D721Med (cell line): ENCODE measurements at regions not wholly inside any gene's neighbourhood (a gene's known extent, or its start where the extent isn't known, plus 50 kb on each side); places are given as distances from the start of the nearest gene placed in this dataset.

ENCODE experiments used
- DNase-seq: peaks from one replicate; pipeline ENCODE4 v3.0.0; 2011; ENCODE audit warnings: low spot score; ENCODE audit not compliant: insufficient read length
- FAIRE-seq: peaks from 2 replicates; lab custom pipeline; 2011; peaks lifted over from hg19 to GRCh38; lab: Jason Lieb, UNC
- TF ChIP-seq, protein P1 (sequence below): IDR thresholded peaks from 2 replicates; pipeline ENCODE4 v1.5.1; 2012; ENCODE audit warnings: mild to moderate bottlenecking, control low read depth; ENCODE audit not compliant: insufficient read depth; ENCODE audit errors: missing control alignments

- DNase-seq (no peak), FAIRE-seq (no peak)
- TF ChIP-seq, protein P1, sequence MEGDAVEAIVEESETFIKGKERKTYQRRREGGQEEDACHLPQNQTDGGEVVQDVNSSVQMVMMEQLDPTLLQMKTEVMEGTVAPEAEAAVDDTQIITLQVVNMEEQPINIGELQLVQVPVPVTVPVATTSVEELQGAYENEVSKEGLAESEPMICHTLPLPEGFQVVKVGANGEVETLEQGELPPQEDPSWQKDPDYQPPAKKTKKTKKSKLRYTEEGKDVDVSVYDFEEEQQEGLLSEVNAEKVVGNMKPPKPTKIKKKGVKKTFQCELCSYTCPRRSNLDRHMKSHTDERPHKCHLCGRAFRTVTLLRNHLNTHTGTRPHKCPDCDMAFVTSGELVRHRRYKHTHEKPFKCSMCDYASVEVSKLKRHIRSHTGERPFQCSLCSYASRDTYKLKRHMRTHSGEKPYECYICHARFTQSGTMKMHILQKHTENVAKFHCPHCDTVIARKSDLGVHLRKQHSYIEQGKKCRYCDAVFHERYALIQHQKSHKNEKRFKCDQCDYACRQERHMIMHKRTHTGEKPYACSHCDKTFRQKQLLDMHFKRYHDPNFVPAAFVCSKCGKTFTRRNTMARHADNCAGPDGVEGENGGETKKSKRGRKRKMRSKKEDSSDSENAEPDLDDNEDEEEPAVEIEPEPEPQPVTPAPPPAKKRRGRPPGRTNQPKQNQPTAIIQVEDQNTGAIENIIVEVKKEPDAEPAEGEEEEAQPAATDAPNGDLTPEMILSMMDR, result no peak
These were observed 489.8 kb upstream of the AMOT start for GRCh38 chrX:113330416-113330815.

- TF ChIP-seq, protein P1, result no peak
- FAIRE-seq, result no peak
- DNase-seq, result no peak
These were observed 475.3 kb upstream of the AMOT start for GRCh38 chrX:113315927-113316326.

DNA sequence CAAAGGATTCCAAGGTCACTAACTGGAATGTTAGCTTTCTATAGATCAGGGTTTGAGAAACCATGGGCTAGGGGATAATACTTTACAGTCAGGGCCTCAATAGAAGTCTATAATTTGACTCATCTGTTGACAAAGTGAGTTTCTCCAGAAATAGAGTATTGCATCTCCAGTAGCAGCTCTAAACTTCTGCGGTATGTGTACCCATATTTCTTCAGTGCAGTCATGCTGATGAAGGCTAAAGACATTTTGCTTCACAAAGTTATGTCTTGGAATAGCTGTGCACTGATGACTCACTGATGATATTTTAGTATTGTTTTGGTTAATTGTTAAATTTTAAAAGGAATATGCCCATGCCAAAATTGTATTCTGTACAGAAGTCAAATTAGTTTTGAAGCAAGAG lies 464.9 kb upstream of the AMOT start:
- no peak for DNase-seq
- TF ChIP-seq, protein P1, result no peak
- FAIRE-seq, result no peak

DNA sequence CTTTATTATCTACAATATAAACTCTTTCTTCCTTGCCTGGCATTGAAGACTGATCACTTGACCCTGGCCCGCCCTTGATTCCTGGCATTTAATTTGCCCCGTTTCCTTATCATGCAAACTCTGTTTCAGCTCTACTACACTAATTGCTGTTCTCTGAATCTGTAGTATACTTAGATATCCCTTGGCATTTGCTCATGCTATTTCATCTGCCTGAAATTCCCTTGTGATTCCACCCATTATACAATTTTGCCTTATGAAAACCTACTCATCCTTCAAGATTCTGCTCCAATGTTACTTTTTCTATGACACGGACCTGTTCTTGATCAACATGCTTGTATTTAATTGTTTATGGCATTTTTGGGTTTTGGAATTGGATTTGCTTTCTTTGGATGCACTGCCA lies 459.9 kb upstream of the AMOT start:
- TF ChIP-seq, protein P1, result no peak
- DNase-seq (no peak), FAIRE-seq (no peak)

GRCh38 chrX:113297437-113297836 lies 456.8 kb upstream of the AMOT start:
- DNase-seq (no peak), FAIRE-seq (no peak)
- TF ChIP-seq, protein P1, result no peak

GRCh38 chrX:113289503-113289902 lies 448.9 kb upstream of the AMOT start:
- TF ChIP-seq, protein P1, result no peak
- FAIRE-seq (no peak), DNase-seq (no peak)

- TF ChIP-seq, protein P1, result no peak
- FAIRE-seq, result no peak
- DNase-seq, result no peak
These were observed 447.1 kb upstream of the AMOT start for GRCh38 chrX:113287761-113288160.
